H9 (cell line): ENCODE measurements at regions not wholly inside any gene's neighbourhood (a gene's known extent, or its start where the extent isn't known, plus 50 kb on each side); places are given as distances from the start of the nearest gene placed in this dataset.

Experiments
- DNase-seq: peaks from one replicate; pipeline ENCODE4 v3.0.0-alpha.2; 2017
- H2AFZ ChIP-seq: one replicate; pipeline ENCODE4 v1.6.1; 2013; ENCODE audit warnings: mild to moderate bottlenecking, low read length, control low read depth, moderate library complexity
- H2AK5ac ChIP-seq: 2 replicates; pipeline ENCODE4 v1.6.1; 2013; ENCODE audit warnings: low read length, control low read depth, mixed read lengths; ENCODE audit not compliant: insufficient read length
- H2BK120ac ChIP-seq: one replicate; pipeline ENCODE4 v1.6.1; 2013; ENCODE audit warnings: low read depth, mild to moderate bottlenecking, low read length, control low read depth, inconsistent platforms; ENCODE audit not compliant: poor library complexity, severe bottlenecking
- H2BK12ac ChIP-seq: 2 replicates; pipeline ENCODE4 v1.6.1; 2013; ENCODE audit warnings: low read length, control low read depth, mixed read lengths, low read depth; ENCODE audit not compliant: insufficient read length
- H2BK15ac ChIP-seq: 2 replicates; pipeline ENCODE4 v1.6.1; 2013; ENCODE audit warnings: low read depth, low read length, control low read depth
- H2BK20ac ChIP-seq: one replicate; pipeline ENCODE4 v1.6.1; 2013; ENCODE audit warnings: low read depth, mild to moderate bottlenecking, low read length, control low read depth, inconsistent platforms; ENCODE audit not compliant: poor library complexity, severe bottlenecking
- H2BK5ac ChIP-seq: 2 replicates; pipeline ENCODE4 v1.6.1; 2013; ENCODE audit warnings: low read length, control low read depth, mixed read lengths; ENCODE audit not compliant: insufficient read length
- H3K14ac ChIP-seq: 2 replicates; pipeline ENCODE4 v1.6.1; 2013; ENCODE audit warnings: low read length, control low read depth; ENCODE audit not compliant: insufficient read depth
- H3K18ac ChIP-seq: 2 replicates; pipeline ENCODE4 v1.6.1; 2013; ENCODE audit warnings: low read depth, mild to moderate bottlenecking, mixed read lengths, low read length, control low read depth; ENCODE audit not compliant: insufficient read length
- H3K23ac ChIP-seq: 2 replicates; pipeline ENCODE4 v1.6.1; 2013; ENCODE audit warnings: low read length, control low read depth, mixed read lengths, low read depth; ENCODE audit not compliant: insufficient read length
- H3K23me2 ChIP-seq: 2 replicates; pipeline ENCODE4 v1.6.1; 2013; ENCODE audit warnings: low read depth, mild to moderate bottlenecking, mixed read lengths, low read length, control low read depth; ENCODE audit not compliant: insufficient read length, poor library complexity, severe bottlenecking
- H3K27ac ChIP-seq: 2 replicates; pipeline ENCODE4 v1.5.1; 2013; ENCODE audit warnings: low read length, control low read depth, mixed read lengths, low read depth; ENCODE audit not compliant: insufficient read length
- H3K27me3 ChIP-seq: 2 replicates; pipeline ENCODE4 v1.6.1; 2013; ENCODE audit warnings: low read length, control low read depth, inconsistent platforms; ENCODE audit not compliant: insufficient read depth
- H3K4ac ChIP-seq: 2 replicates; pipeline ENCODE4 v1.6.1; 2013; ENCODE audit warnings: low read depth, mild to moderate bottlenecking, control low read depth, inconsistent platforms, low read length, moderate library complexity
- H3K4me1 ChIP-seq: 2 replicates; pipeline ENCODE4 v1.6.1; 2013; ENCODE audit warnings: low read length, control low read depth, inconsistent platforms; ENCODE audit not compliant: insufficient read depth
- H3K4me2 ChIP-seq: 2 replicates; pipeline ENCODE4 v1.6.1; 2013; ENCODE audit warnings: low read length, control low read depth, mixed read lengths; ENCODE audit not compliant: insufficient read length, insufficient read depth
- H3K56ac ChIP-seq: 2 replicates; pipeline ENCODE4 v1.6.1; 2013; ENCODE audit warnings: low read depth, mild to moderate bottlenecking, mixed read lengths, low read length, control low read depth; ENCODE audit not compliant: insufficient read length
- H3K79me1 ChIP-seq: 2 replicates; pipeline ENCODE4 v1.6.1; 2013; ENCODE audit warnings: low read depth, mild to moderate bottlenecking, moderate library complexity, low read length, control low read depth, inconsistent platforms; ENCODE audit not compliant: insufficient read depth, poor library complexity, severe bottlenecking
- H3K79me2 ChIP-seq: 2 replicates; pipeline ENCODE4 v1.6.1; 2013; ENCODE audit warnings: low read length, control low read depth, inconsistent platforms; ENCODE audit not compliant: insufficient read depth
- H3K9ac ChIP-seq: 2 replicates; pipeline ENCODE4 v1.6.1; 2013; ENCODE audit warnings: low read length, control low read depth, mixed read lengths; ENCODE audit not compliant: insufficient read length; ENCODE audit errors: extremely low read depth
- H3K9me3 ChIP-seq: one replicate; pipeline ENCODE4 v1.6.1; 2013; ENCODE audit warnings: low read depth, low read length, inconsistent platforms; ENCODE audit not compliant: control insufficient read depth
- H3T11ph ChIP-seq: one replicate; pipeline ENCODE4 v1.6.1; 2013; ENCODE audit warnings: mild to moderate bottlenecking, low read length, control low read depth, inconsistent platforms
- H4K20me1 ChIP-seq: one replicate; pipeline ENCODE4 v1.6.1; 2013; ENCODE audit not compliant: control insufficient read depth, insufficient read length, insufficient read depth
- H4K5ac ChIP-seq: 2 replicates; pipeline ENCODE4 v1.6.1; 2013; ENCODE audit warnings: low read depth, mild to moderate bottlenecking, mixed read lengths, low read length, control low read depth; ENCODE audit not compliant: insufficient read length
- H4K8ac ChIP-seq: replicated peaks from 2 replicates; pipeline ENCODE4 v1.6.1; 2013; ENCODE audit warnings: low read length, control low read depth, mixed read lengths, low read depth; ENCODE audit not compliant: insufficient read length
- H4K91ac ChIP-seq: 2 replicates; pipeline ENCODE4 v1.6.1; 2013; ENCODE audit warnings: low read depth, mild to moderate bottlenecking, moderate library complexity, mixed read lengths, low read length, control low read depth; ENCODE audit not compliant: insufficient read length
- H3K27ac Mint-ChIP-seq, 3 experiments: 2 replicates in 2 of 3; 3 replicates in 1 of 3; pipeline ENCODE4 v1.8.0; 2020 to 2021; ENCODE audit warnings: mixed read lengths in 3 of 3, mild to moderate bottlenecking in 1 of 3, moderate library complexity in 1 of 3
- H3K27me3 Mint-ChIP-seq: 2 replicates; pipeline ENCODE4 v1.8.0; 2021; ENCODE audit warnings: low read depth, mild to moderate bottlenecking, moderate library complexity, mixed read lengths
- H3K36me3 Mint-ChIP-seq, 3 experiments: 2 replicates in 2 of 3; 3 replicates in 1 of 3; pipeline ENCODE4 v1.8.0; 2020 to 2021; ENCODE audit warnings: low read depth in 3 of 3, mixed read lengths in 3 of 3; ENCODE audit not compliant: insufficient read depth in 1 of 3
- H3K4me1 Mint-ChIP-seq, 2 experiments: 2 replicates each; pipeline ENCODE4 v1.8.0; 2020; ENCODE audit warnings: mixed read lengths in 2 of 2
- H3K4me3 Mint-ChIP-seq, 2 experiments: 2 replicates in 1 of 2; 3 replicates in 1 of 2; pipeline ENCODE4 v1.8.0; 2020 to 2021; ENCODE audit warnings: mild to moderate bottlenecking in 2 of 2, mixed read lengths in 2 of 2, moderate library complexity in 1 of 2
- H3K9me3 Mint-ChIP-seq, 2 experiments: 2 replicates in 1 of 2; 3 replicates in 1 of 2; pipeline ENCODE4 v1.8.0; 2020; ENCODE audit warnings: mild to moderate bottlenecking in 2 of 2, mixed read lengths in 2 of 2, moderate library complexity in 1 of 2
- CTCF ChIP-seq: fragments of 200-600 bp; sonication (generic); conservative IDR thresholded peaks from 3 replicates; pipeline ENCODE4 v1.8.0; 2021; ENCODE audit warnings: antibody characterized with exemption, mild to moderate bottlenecking
- WGBS: extraction: QIAGEN DNeasy Blood & Tissue Kit; methylation state at CpG from one replicate; pipeline ENCODE4 v1.1.7; 2013; ENCODE audit warnings: missing lambda C conversion rate, low lambda C conversion rate, mixed read lengths; ENCODE audit not compliant: insufficient read length; ENCODE audit errors: extremely low coverage; 5-methylcytosine and 5-hydroxymethylcytosine counted together

GRCh38 chr3:158983216-158984099 lies 181.6 kb downstream of the MFSD1 start:
- WGBS = no CpG with 5 or more reads among the region's 5 CpGs
- H2BK15ac ChIP-seq = no peak overlapping the region
- no peak overlapping the region for H3K9ac ChIP-seq
- peaks cover 5 to 7% of the 10 kb centered on the region in 2 experiments for H3K4me1 Mint-ChIP-seq
- no peak overlapping the region for H2BK5ac ChIP-seq
- no peaks in the 10 kb centered on the region for H3K79me1 ChIP-seq
- H3T11ph ChIP-seq = no peak overlapping the region
- no peak overlapping the region for H4K91ac ChIP-seq
- H3K36me3 Mint-ChIP-seq = peaks cover 0 to 5% (median 0%) of the 10 kb centered on the region in 3 experiments; a peak in 3 of 7 replicates
- H3K27ac Mint-ChIP-seq = peak overlapping the region in 1 of 3 experiments; percentile 63; a peak in 1 of 7 replicates
- no peak overlapping the region for H3K4ac ChIP-seq
- no peak overlapping the region for H3K4me3 Mint-ChIP-seq
- no peak overlapping the region for H2AFZ ChIP-seq
- H3K27ac ChIP-seq = no peak overlapping the region
- H3K79me2 ChIP-seq = no peaks in the 10 kb centered on the region
- H3K14ac ChIP-seq = no peak overlapping the region
- H2BK120ac ChIP-seq = no peak overlapping the region
- H3K27me3 ChIP-seq = no peaks in the 10 kb centered on the region
- no peaks in the 10 kb centered on the region for H3K27me3 Mint-ChIP-seq
- H4K20me1 ChIP-seq = no peaks in the 10 kb centered on the region
- H4K8ac ChIP-seq = no peak overlapping the region
- H4K5ac ChIP-seq = no peak overlapping the region
- no peak overlapping the region for H2BK12ac ChIP-seq
- DNase-seq = no peak
- no peak for TF ChIP-seq CTCF
- H3K23ac ChIP-seq = no peak overlapping the region
- H3K18ac ChIP-seq = no peak overlapping the region
- H3K9me3 Mint-ChIP-seq = peaks cover 12 to 14% of the 10 kb centered on the region in 2 experiments; a peak in 3 of 5 replicates
- no peak overlapping the region for H3K4me2 ChIP-seq
- H3K4me1 ChIP-seq = no peaks in the 10 kb centered on the region; the same call in 1 of the 2 replicates
- no peak overlapping the region for H3K56ac ChIP-seq
- no peaks in the 10 kb centered on the region for H3K23me2 ChIP-seq
- H2BK20ac ChIP-seq = no peak overlapping the region
- H3K9me3 ChIP-seq = no peaks in the 10 kb centered on the region
- H2AK5ac ChIP-seq = no peak overlapping the region
